Activated T-cell treated with anti-CD3 and anti-CD28 coated beads, Interleukin-2, amount 50 U/mL, for 4 hours (primary cell): ENCODE measurements at regions not wholly inside any gene's neighbourhood (a gene's known extent, or its start where the extent isn't known, plus 50 kb on each side); places are given as distances from the start of the nearest gene placed in this dataset.
"Not testable (repeated sequence)": the region's sequence is repeated elsewhere in the genome, so short reads cannot be mapped to it uniquely, and the experiment has no call there.

Experiments
- ATAC-seq, 2 donors: fragments of 200-7000 bp; cut with Tn5 transposase; one replicate each; pipeline ENCODE4 v1.10.0; 2021
- DNase-seq: peaks from one replicate; pipeline ENCODE4 v3.0.0-alpha.2; 2020
- H3K27me3 Mint-ChIP-seq: one replicate; pipeline ENCODE4 v1.8.0; 2021; ENCODE audit warnings: low read depth, mixed read lengths
- H3K36me3 Mint-ChIP-seq: one replicate; pipeline ENCODE4 v1.8.0; 2022; ENCODE audit warnings: mixed read lengths; ENCODE audit not compliant: insufficient read depth
- H3K4me1 Mint-ChIP-seq: one replicate; pipeline ENCODE4 v1.8.0; 2021; ENCODE audit warnings: low read depth, mixed read lengths
- H3K4me3 Mint-ChIP-seq: one replicate; pipeline ENCODE4 v1.8.0; 2021; ENCODE audit warnings: mild to moderate bottlenecking, moderate library complexity, mixed read lengths
- H3K9me3 Mint-ChIP-seq: one replicate; pipeline ENCODE4 v1.8.0; 2021; ENCODE audit warnings: mixed read lengths

- no peak for DNase-seq
- no peak for ATAC-seq
- Mint-ChIP-seq H3K4me3 (no peak overlapping the region), H3K4me1 (no peaks in the 10 kb centered on the region), H3K36me3 (no peaks in the 10 kb centered on the region), H3K9me3 (peaks cover 27% of the 10 kb centered on the region), H3K27me3 (no peaks in the 10 kb centered on the region)
Observed at GRCh38 chr4:22573198-22573597, 57.3 kb upstream of the ADGRA3 start.

- ATAC-seq: no peak
- Mint-ChIP-seq H3K27me3 (no peaks in the 10 kb centered on the region), H3K4me1 (no peaks in the 10 kb centered on the region), H3K9me3 (peaks cover 27% of the 10 kb centered on the region), H3K36me3 (no peaks in the 10 kb centered on the region), H3K4me3 (no peak overlapping the region)
- DNase-seq: no peak
Observed at GRCh38 chr4:22573641-22574040, 57.8 kb upstream of the ADGRA3 start.

- H3K4me3 Mint-ChIP-seq: no peak overlapping the region
- DNase-seq (no peak), ATAC-seq (no peak)
- peaks cover 21% of the 10 kb centered on the region for H3K9me3 Mint-ChIP-seq
- no peaks in the 10 kb centered on the region for H3K27me3 Mint-ChIP-seq
- H3K36me3 Mint-ChIP-seq: no peaks in the 10 kb centered on the region
- H3K4me1 Mint-ChIP-seq: no peaks in the 10 kb centered on the region
Observed at GRCh38 chr4:22574424-22574823, 58.6 kb upstream of the ADGRA3 start.

- Mint-ChIP-seq H3K36me3 (no peaks in the 10 kb centered on the region), H3K9me3 (peaks cover 17% of the 10 kb centered on the region), H3K4me1 (no peaks in the 10 kb centered on the region), H3K27me3 (no peaks in the 10 kb centered on the region), H3K4me3 (no peak overlapping the region)
- ATAC-seq (no peak), DNase-seq (no peak)
Observed at GRCh38 chr4:22574880-22575279, 59.0 kb upstream of the ADGRA3 start.

- no peak for DNase-seq
Observed at GRCh38 chr4:22587253-22587652, 71.4 kb upstream of the ADGRA3 start.

GRCh38 chr4:22593933-22594332 lies 78.1 kb upstream of the ADGRA3 start:
- no peaks in the 10 kb centered on the region for H3K27me3 Mint-ChIP-seq
- ATAC-seq (no peak), DNase-seq (no peak)
- no peaks in the 10 kb centered on the region for H3K36me3 Mint-ChIP-seq
- no peaks in the 10 kb centered on the region for H3K9me3 Mint-ChIP-seq
- H3K4me1 Mint-ChIP-seq: no peaks in the 10 kb centered on the region
- H3K4me3 Mint-ChIP-seq: no peak overlapping the region

More at GRCh38 chr4:22587253-22587652, 71.4 kb upstream of the ADGRA3 start:
- Mint-ChIP-seq H3K27me3 (no peaks in the 10 kb centered on the region), H3K4me3 (no peak overlapping the region), H3K9me3 (no peaks in the 10 kb centered on the region), H3K4me1 (no peaks in the 10 kb centered on the region), H3K36me3 (no peaks in the 10 kb centered on the region)
- ATAC-seq: no peak

- no peaks in the 10 kb centered on the region for H3K36me3 Mint-ChIP-seq
- no peak for DNase-seq
- H3K27me3 Mint-ChIP-seq: no peaks in the 10 kb centered on the region
- H3K4me3 Mint-ChIP-seq: no peak overlapping the region
- ATAC-seq: no peak
- H3K4me1 Mint-ChIP-seq: no peaks in the 10 kb centered on the region
- H3K9me3 Mint-ChIP-seq: no peaks in the 10 kb centered on the region
Observed at GRCh38 chr4:22595684-22596083, 79.8 kb upstream of the ADGRA3 start.

- no peaks in the 10 kb centered on the region for H3K27me3 Mint-ChIP-seq
- no peaks in the 10 kb centered on the region for H3K9me3 Mint-ChIP-seq
- DNase-seq (no peak), ATAC-seq (no peak)
- no peaks in the 10 kb centered on the region for H3K36me3 Mint-ChIP-seq
- no peaks in the 10 kb centered on the region for H3K4me1 Mint-ChIP-seq
- H3K4me3 Mint-ChIP-seq: no peak overlapping the region
Observed at GRCh38 chr4:22596409-22596808, 80.5 kb upstream of the ADGRA3 start.

GRCh38 chr4:22597471-22597870 lies 81.6 kb upstream of the ADGRA3 start:
- H3K36me3 Mint-ChIP-seq: no peaks in the 10 kb centered on the region
- no peak for ATAC-seq

GRCh38 chr4:22598113-22599047 lies 82.5 kb upstream of the ADGRA3 start:
- not testable (repeated sequence) for ATAC-seq, H3K4me1 Mint-ChIP-seq, H3K27me3 Mint-ChIP-seq, H3K4me3 Mint-ChIP-seq, H3K36me3 Mint-ChIP-seq, DNase-seq, H3K9me3 Mint-ChIP-seq

More at GRCh38 chr4:22597471-22597870, 81.6 kb upstream of the ADGRA3 start:
- no peak for DNase-seq
- Mint-ChIP-seq H3K9me3 (no peaks in the 10 kb centered on the region), H3K27me3 (no peaks in the 10 kb centered on the region), H3K4me3 (no peak overlapping the region), H3K4me1 (no peaks in the 10 kb centered on the region)

- ATAC-seq, H3K9me3 Mint-ChIP-seq, H3K4me3 Mint-ChIP-seq, DNase-seq, H3K27me3 Mint-ChIP-seq, H3K36me3 Mint-ChIP-seq, H3K4me1 Mint-ChIP-seq: not testable (repeated sequence)
Observed at GRCh38 chr4:22599228-22599928, 83.5 kb upstream of the ADGRA3 start.

GRCh38 chr4:22599929-22600432 lies 84.1 kb upstream of the ADGRA3 start:
- not testable (repeated sequence) for H3K27me3 Mint-ChIP-seq

GRCh38 chr4:22601638-22602037 lies 85.8 kb upstream of the ADGRA3 start:
- not testable (repeated sequence) for H3K27me3 Mint-ChIP-seq, H3K36me3 Mint-ChIP-seq, ATAC-seq, H3K4me3 Mint-ChIP-seq, H3K4me1 Mint-ChIP-seq, H3K9me3 Mint-ChIP-seq, DNase-seq

More at GRCh38 chr4:22599929-22600432, 84.1 kb upstream of the ADGRA3 start:
- DNase-seq, H3K36me3 Mint-ChIP-seq, H3K4me3 Mint-ChIP-seq, ATAC-seq, H3K4me1 Mint-ChIP-seq, H3K9me3 Mint-ChIP-seq: not testable (repeated sequence)

- DNase-seq (peak; percentile 6), ATAC-seq (peak; percentile 87 to 89)
- Mint-ChIP-seq H3K4me1 (peaks cover 8% of the 10 kb centered on the region), H3K4me3 (no peak overlapping the region), H3K36me3 (no peaks in the 10 kb centered on the region), H3K27me3 (no peaks in the 10 kb centered on the region), H3K9me3 (no peaks in the 10 kb centered on the region)
Observed at GRCh38 chr4:22607382-22607781, 85.4 kb upstream of the GBA3 start.
